ENCODE measurements at regions not wholly inside any gene's neighbourhood (a gene's known extent, or its start where the extent isn't known, plus 50 kb on each side); places are given as distances from the start of the nearest gene placed in this dataset.

- TF ChIP-seq CTCF (IDR thresholded peaks at IDR 0.05) (no peak), EZH2 (IDR thresholded peaks at IDR 0.05) (no peak)
These were observed 148.9 kb upstream of the LSM14A start for GRCh38 chr19:34023381-34023780.
